HG02623 (cell line): ENCODE measurements at regions not wholly inside any gene's neighbourhood (a gene's known extent, or its start where the extent isn't known, plus 50 kb on each side); places are given as distances from the start of the nearest gene placed in this dataset.
"Not testable (repeated sequence)": the region's sequence is repeated elsewhere in the genome, so short reads cannot be mapped to it uniquely, and the experiment has no call there.

ENCODE experiments used
- ATAC-seq: cut with Tn5 transposase; IDR thresholded peaks from one replicate; pipeline ENCODE4 v1.9.1; 2021; ENCODE audit warnings: moderate library complexity; ENCODE audit not compliant: unreplicated experiment

GRCh38 chr2:61774351-61774750 is 79.5 kb downstream of the FAM161A start:
- no peak for ATAC-seq

- ATAC-seq, result no peak
Observed at GRCh38 chr2:61771904-61772845, 81.7 kb downstream of the FAM161A start.

GRCh38 chr2:61770746-61771145 is 83.1 kb downstream of the FAM161A start:
- ATAC-seq, result no peak

- ATAC-seq, result no peak
Observed at GRCh38 chr2:61770298-61770697, 83.6 kb downstream of the FAM161A start.

- no peak for ATAC-seq
Observed at GRCh38 chr2:61769093-61769675, 84.7 kb downstream of the FAM161A start.

GRCh38 chr2:61764035-61764800 is 89.6 kb downstream of the FAM161A start:
- peak; percentile 96 for ATAC-seq

- ATAC-seq, result no peak
Observed at GRCh38 chr2:61763605-61764034, 90.2 kb downstream of the FAM161A start.

GRCh38 chr2:61762292-61762691 is 91.6 kb downstream of the FAM161A start:
- no peak for ATAC-seq

- no peak for ATAC-seq
Observed at GRCh38 chr2:61759718-61760117, 94.1 kb downstream of the FAM161A start.

- no peak for ATAC-seq
Observed at GRCh38 chr2:61759005-61759404, 94.9 kb downstream of the FAM161A start.

GRCh38 chr2:61758159-61758558 is 95.7 kb downstream of the FAM161A start:
- ATAC-seq, result no peak

- ATAC-seq, result no peak
Observed at GRCh38 chr2:61753512-61753911, 100.3 kb downstream of the FAM161A start.

- no peak for ATAC-seq
Observed at GRCh38 chr2:61750624-61751023, 103.2 kb downstream of the FAM161A start.

- ATAC-seq, result no peak
Observed at GRCh38 chr2:61742955-61743354, 110.9 kb downstream of the FAM161A start.

GRCh38 chr2:61737841-61738240 is 116.0 kb downstream of the FAM161A start:
- ATAC-seq, result no peak

- ATAC-seq, result no peak
Observed at GRCh38 chr2:61736953-61737352, 116.9 kb downstream of the FAM161A start.

GRCh38 chr2:61733563-61733962 is 120.3 kb downstream of the FAM161A start:
- no peak for ATAC-seq

- no peak for ATAC-seq
Observed at GRCh38 chr2:61732787-61733186, 121.1 kb downstream of the FAM161A start.

GRCh38 chr2:61727746-61728145 is 126.1 kb downstream of the FAM161A start:
- ATAC-seq, result no peak

GRCh38 chr2:61726456-61727209 is 127.2 kb downstream of the FAM161A start:
- no peak for ATAC-seq

- not testable (repeated sequence) for ATAC-seq
Observed at GRCh38 chr2:61723364-61723763, 130.5 kb downstream of the FAM161A start.
